ENCODE measurements at regions not wholly inside any gene's neighbourhood (a gene's known extent, or its start where the extent isn't known, plus 50 kb on each side); places are given as distances from the start of the nearest gene placed in this dataset.

- no peak for TF ChIP-seq CTCF (IDR thresholded peaks at IDR 0.05)
Measured at GRCh38 chr6:129967427-129967826, 51.0 kb upstream of the L3MBTL3 start.

- TF ChIP-seq CTCF (IDR thresholded peaks at IDR 0.05) = no peak
Measured at GRCh38 chr6:129966125-129966524, 52.3 kb upstream of the L3MBTL3 start.

- no peak for TF ChIP-seq CTCF (IDR thresholded peaks at IDR 0.05)
Measured at GRCh38 chr6:129965096-129965495, 53.3 kb upstream of the L3MBTL3 start.

DNA sequence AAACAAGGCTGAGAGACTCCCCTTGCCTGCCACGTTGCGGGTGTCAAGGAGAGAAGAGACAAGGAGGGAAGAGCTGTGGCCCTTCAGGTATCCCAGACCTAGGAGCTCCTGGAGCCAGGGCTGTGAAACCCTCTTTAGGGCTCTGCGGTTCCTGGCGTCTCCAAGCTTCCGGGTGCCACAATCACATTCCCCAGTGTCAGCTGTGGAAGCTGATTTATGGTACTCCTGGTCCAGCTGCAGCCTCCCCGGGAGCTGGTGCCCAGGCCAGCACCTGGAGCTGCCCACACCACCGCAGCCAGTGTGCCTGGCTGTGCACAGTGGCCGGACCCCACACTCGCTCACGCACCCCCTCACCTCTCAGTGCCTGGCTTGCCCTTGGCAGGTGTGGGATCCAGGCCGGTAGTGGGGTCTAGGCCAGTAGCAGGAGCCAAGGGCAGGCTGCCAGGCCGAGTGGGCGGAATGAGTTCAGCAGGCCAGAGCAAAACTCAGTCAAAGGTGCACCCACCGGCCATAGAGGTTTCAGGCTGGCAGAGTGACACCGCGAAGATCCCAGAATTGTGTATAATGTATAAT is 58.9 kb upstream of the L3MBTL3 start:
- TF ChIP-seq CTCF (IDR thresholded peaks at IDR 0.05) = no peak

- no peak for TF ChIP-seq CTCF (IDR thresholded peaks at IDR 0.05)
Measured at GRCh38 chr6:129957941-129958898, 60.2 kb upstream of the L3MBTL3 start.

DNA sequence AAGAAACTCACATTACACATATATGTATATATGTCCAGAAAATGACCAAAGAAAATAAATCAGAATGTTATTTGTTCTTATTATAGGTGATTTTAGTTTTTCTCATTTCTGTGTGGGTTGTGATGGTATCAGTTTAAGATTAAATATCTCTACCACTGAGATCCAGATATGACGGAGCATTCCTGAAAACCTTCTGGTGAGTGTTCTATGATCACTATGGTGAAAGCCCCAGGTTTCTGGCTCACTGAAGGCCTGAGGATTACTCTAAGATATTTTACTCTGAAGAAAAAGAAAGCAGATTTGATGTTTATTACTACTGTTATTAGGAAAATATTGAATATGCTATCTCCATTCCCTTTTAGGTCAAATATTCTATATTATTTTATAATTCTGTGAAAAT is 62.8 kb upstream of the L3MBTL3 start:
- TF ChIP-seq CTCF (IDR thresholded peaks at IDR 0.05) = no peak

DNA sequence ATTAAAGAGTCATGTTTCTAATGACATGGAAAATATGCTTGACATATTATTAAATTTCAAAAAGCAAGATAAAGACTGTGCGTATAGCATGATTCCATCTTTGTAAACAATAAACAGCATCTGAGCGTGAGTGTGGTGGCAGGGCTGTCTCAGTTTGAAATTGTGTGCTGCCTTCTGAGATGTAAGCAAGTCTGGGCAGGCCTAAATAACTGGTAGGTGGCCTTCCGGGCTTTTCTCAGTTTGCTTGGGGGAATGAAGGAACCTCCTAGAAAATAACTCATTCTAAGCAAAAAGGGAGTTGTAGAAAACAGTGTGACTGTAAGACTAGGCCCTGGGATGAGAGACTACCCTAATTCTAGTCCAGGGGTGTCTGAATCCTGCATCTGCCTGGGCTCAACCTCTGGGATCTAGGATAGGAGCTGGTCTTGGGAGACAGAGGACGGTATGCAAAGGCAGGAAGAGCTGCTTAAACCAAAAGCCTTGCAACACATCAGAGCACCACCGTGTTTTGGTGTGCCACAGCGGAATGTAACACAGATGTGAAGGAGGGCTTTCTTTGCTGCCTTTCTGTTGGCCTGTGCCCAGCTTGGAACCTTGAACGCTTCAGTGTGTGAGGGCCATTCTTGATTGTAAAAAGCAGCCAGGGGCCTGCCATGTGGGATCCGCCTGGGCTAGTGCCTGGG is 63.5 kb upstream of the L3MBTL3 start:
- no peak for TF ChIP-seq CTCF (IDR thresholded peaks at IDR 0.05)
